GM19452 (cell line): ENCODE measurements at regions not wholly inside any gene's neighbourhood (a gene's known extent, or its start where the extent isn't known, plus 50 kb on each side); places are given as distances from the start of the nearest gene placed in this dataset.
"Not testable (repeated sequence)": the region's sequence is repeated elsewhere in the genome, so short reads cannot be mapped to it uniquely, and the experiment has no call there.

ENCODE experiments used
- ATAC-seq: cut with Tn5 transposase; IDR thresholded peaks from one replicate; pipeline ENCODE4 v1.9.1; 2021; ENCODE audit not compliant: unreplicated experiment

- ATAC-seq: not testable (repeated sequence)
These were observed 858.8 kb downstream of the TUBA3C start for GRCh38 chr13:18322821-18323220.

- ATAC-seq: not testable (repeated sequence)
These were observed 862.0 kb downstream of the TUBA3C start for GRCh38 chr13:18319653-18320052.

- not testable (repeated sequence) for ATAC-seq
These were observed 878.3 kb downstream of the TUBA3C start for GRCh38 chr13:18303240-18303813.

GRCh38 chr13:18300968-18301367 lies 880.7 kb downstream of the TUBA3C start:
- ATAC-seq: not testable (repeated sequence)

GRCh38 chr13:18297359-18297758 lies 884.3 kb downstream of the TUBA3C start:
- ATAC-seq: not testable (repeated sequence)

- not testable (repeated sequence) for ATAC-seq
These were observed 885.0 kb downstream of the TUBA3C start for GRCh38 chr13:18296617-18297016.

- ATAC-seq: not testable (repeated sequence)
These were observed 887.3 kb downstream of the TUBA3C start for GRCh38 chr13:18294311-18294710.

- not testable (repeated sequence) for ATAC-seq
These were observed 894.8 kb downstream of the TUBA3C start for GRCh38 chr13:18286848-18287247.

GRCh38 chr13:18285663-18286062 lies 896.0 kb downstream of the TUBA3C start:
- not testable (repeated sequence) for ATAC-seq

- not testable (repeated sequence) for ATAC-seq
These were observed 897.6 kb downstream of the TUBA3C start for GRCh38 chr13:18284040-18284439.

- ATAC-seq: not testable (repeated sequence)
These were observed 899.6 kb downstream of the TUBA3C start for GRCh38 chr13:18281829-18282597.

GRCh38 chr13:18280904-18281828 lies 900.5 kb downstream of the TUBA3C start:
- not testable (repeated sequence) for ATAC-seq

GRCh38 chr13:18279971-18280370 lies 901.7 kb downstream of the TUBA3C start:
- not testable (repeated sequence) for ATAC-seq

GRCh38 chr13:18277372-18277771 lies 904.3 kb downstream of the TUBA3C start:
- ATAC-seq: not testable (repeated sequence)

GRCh38 chr13:18276280-18276679 lies 905.3 kb downstream of the TUBA3C start:
- not testable (repeated sequence) for ATAC-seq

GRCh38 chr13:18273785-18274514 lies 907.7 kb downstream of the TUBA3C start:
- ATAC-seq: not testable (repeated sequence)

- not testable (repeated sequence) for ATAC-seq
These were observed 922.7 kb downstream of the TUBA3C start for GRCh38 chr13:18258801-18259419.

GRCh38 chr13:18257686-18258085 lies 923.9 kb downstream of the TUBA3C start:
- ATAC-seq: not testable (repeated sequence)

GRCh38 chr13:18252848-18253247 lies 928.8 kb downstream of the TUBA3C start:
- not testable (repeated sequence) for ATAC-seq
